ENCODE measurements at regions not wholly inside any gene's neighbourhood (a gene's known extent, or its start where the extent isn't known, plus 50 kb on each side); places are given as distances from the start of the nearest gene placed in this dataset.

DNA sequence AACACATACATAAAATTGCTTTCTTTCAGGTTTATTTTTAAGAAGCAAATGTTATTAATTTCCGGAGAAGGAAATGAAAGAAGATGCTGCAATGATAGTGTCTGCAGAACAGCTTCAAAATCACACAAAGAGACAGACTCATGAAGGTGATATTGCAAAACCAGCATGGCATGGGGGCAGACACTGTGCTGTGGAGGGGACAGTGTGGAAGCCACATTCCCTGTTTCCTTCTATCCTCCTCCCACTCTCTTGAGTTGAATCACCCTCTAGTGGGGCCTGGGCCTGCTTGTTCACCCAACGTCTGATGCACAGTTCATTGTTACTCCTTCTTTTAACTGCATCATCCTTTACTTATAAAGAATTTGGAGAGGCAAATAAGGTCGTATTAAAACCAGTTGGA is 104.0 kb upstream of the INSIG1 start:
- WGBS = 86% methylated on average over 3 of the region's 3 CpGs
- no peaks in the 10 kb centered on the region for H3K27me3 ChIP-seq (ENCODE audit: control insufficient read depth in 4 of 4, insufficient read depth in 4 of 4, low read length in 3 of 4)

GRCh38 chr7:155194382-155195140 is 103.1 kb upstream of the INSIG1 start:
- H3K4me1 ChIP-seq (ENCODE audit: control insufficient read depth in 4 of 4, insufficient read depth in 4 of 4, low read length in 3 of 4) = peaks cover 0 to 9% (median 4%) of the 10 kb centered on the region in 4 donors
- no peak overlapping the region for H3K9ac ChIP-seq (ENCODE audit: low read depth in 1 of 2, low read length in 2 of 2)
- 82% methylated on average over 18 of the region's 18 CpGs for WGBS
- DNase-seq (ENCODE audit: low spot score) = no peak
- H3K4me3 ChIP-seq (ENCODE audit: low read depth in 1 of 3, low read length in 3 of 3) = no peak overlapping the region
- H3K27me3 ChIP-seq (ENCODE audit: control insufficient read depth in 4 of 4, insufficient read depth in 4 of 4, low read length in 3 of 4) = no peaks in the 10 kb centered on the region
- no peaks in the 10 kb centered on the region for H3K9me3 ChIP-seq (ENCODE audit: control insufficient read depth in 4 of 4, low read length in 3 of 4)
- H3K36me3 ChIP-seq (ENCODE audit: control insufficient read depth in 4 of 4, insufficient read depth in 3 of 4, low read depth in 1 of 4, low read length in 3 of 4) = no peaks in the 10 kb centered on the region
- TF ChIP-seq EGR1 (IDR thresholded peaks at IDR 0.05; ENCODE audit: low read depth in 2 of 2) (no peak), RAD21 (IDR thresholded peaks at IDR 0.05) (no peak), HNF4G (IDR thresholded peaks at IDR 0.05) (no peak), FOXA1 (IDR thresholded peaks at IDR 0.05) (no peak), MAX (IDR thresholded peaks at IDR 0.05) (no peak), RXRA (IDR thresholded peaks at IDR 0.05) (no peak)
- TF ChIP-seq, protein P1, sequence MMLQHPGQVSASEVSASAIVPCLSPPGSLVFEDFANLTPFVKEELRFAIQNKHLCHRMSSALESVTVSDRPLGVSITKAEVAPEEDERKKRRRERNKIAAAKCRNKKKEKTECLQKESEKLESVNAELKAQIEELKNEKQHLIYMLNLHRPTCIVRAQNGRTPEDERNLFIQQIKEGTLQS (IDR thresholded peaks at IDR 0.05) = no peak
- TF ChIP-seq, protein P2, sequence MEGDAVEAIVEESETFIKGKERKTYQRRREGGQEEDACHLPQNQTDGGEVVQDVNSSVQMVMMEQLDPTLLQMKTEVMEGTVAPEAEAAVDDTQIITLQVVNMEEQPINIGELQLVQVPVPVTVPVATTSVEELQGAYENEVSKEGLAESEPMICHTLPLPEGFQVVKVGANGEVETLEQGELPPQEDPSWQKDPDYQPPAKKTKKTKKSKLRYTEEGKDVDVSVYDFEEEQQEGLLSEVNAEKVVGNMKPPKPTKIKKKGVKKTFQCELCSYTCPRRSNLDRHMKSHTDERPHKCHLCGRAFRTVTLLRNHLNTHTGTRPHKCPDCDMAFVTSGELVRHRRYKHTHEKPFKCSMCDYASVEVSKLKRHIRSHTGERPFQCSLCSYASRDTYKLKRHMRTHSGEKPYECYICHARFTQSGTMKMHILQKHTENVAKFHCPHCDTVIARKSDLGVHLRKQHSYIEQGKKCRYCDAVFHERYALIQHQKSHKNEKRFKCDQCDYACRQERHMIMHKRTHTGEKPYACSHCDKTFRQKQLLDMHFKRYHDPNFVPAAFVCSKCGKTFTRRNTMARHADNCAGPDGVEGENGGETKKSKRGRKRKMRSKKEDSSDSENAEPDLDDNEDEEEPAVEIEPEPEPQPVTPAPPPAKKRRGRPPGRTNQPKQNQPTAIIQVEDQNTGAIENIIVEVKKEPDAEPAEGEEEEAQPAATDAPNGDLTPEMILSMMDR (IDR thresholded peaks at IDR 0.05; ENCODE audit: low read depth, low read length, missing input control) = no peak
- no peak overlapping the region for H3K27ac ChIP-seq (ENCODE audit: low read depth in 1 of 2, low read length in 2 of 2)

More for the DNA sequence above, 104.0 kb upstream of the INSIG1 start:
- Histone ChIP-seq H3K4me1 (ENCODE audit: control insufficient read depth in 4 of 4, insufficient read depth in 4 of 4, low read length in 3 of 4) (peaks cover 0 to 14% (median 10%) of the 10 kb centered on the region in 4 donors), H3K4me3 (ENCODE audit: low read depth in 1 of 3, low read length in 3 of 3) (no peak overlapping the region), H3K9ac (ENCODE audit: low read depth in 1 of 2, low read length in 2 of 2) (no peak overlapping the region), H3K9me3 (ENCODE audit: control insufficient read depth in 4 of 4, low read length in 3 of 4) (no peaks in the 10 kb centered on the region), H3K27ac (ENCODE audit: low read depth in 1 of 2, low read length in 2 of 2) (no peak overlapping the region), H3K36me3 (ENCODE audit: control insufficient read depth in 4 of 4, insufficient read depth in 3 of 4, low read depth in 1 of 4, low read length in 3 of 4) (no peaks in the 10 kb centered on the region)
- TF ChIP-seq YY1 (IDR thresholded peaks at IDR 0.05) (no peak), GABPA (IDR thresholded peaks at IDR 0.05 in 1 of 2, conservative IDR thresholded peaks at IDR 0.05 in 1 of 2) (no peak), ZBTB33 (IDR thresholded peaks at IDR 0.05) (no peak), RAD21 (IDR thresholded peaks at IDR 0.05) (no peak)
- no peak for DNase-seq (ENCODE audit: low spot score)

DNA sequence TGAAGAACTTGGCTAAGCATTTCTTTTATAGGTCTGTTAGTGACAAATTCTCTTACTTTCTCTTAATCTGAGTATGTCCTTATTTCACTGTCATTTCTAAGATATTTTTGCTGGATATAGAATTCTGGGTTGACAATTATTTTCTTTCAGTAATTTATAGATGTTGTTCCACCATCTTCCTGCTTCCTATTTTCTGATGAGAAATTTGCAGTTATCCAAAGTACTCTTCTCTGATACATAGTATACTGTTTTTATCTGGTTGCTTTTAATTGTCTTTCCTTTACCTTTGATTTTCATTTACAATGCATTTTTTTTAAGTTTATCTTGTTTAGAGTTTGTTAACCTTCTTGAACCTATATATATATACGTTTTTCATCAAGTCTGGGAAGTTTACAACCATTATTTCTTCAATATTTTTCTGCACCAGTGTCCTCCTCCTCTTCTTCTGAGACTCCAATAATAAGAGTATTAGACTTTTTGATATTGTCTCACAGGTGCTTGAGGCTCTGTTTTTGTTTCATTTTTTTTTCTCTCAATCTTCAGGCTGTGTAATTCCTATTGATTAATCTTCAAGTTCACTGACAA is 101.6 kb upstream of the INSIG1 start:
- no peaks in the 10 kb centered on the region for H3K9me3 ChIP-seq (ENCODE audit: control insufficient read depth in 4 of 4, low read length in 3 of 4)
- no peaks in the 10 kb centered on the region for H3K36me3 ChIP-seq (ENCODE audit: control insufficient read depth in 4 of 4, insufficient read depth in 3 of 4, low read depth in 1 of 4, low read length in 3 of 4)
- WGBS = 47% methylated on average over 1 of the region's 1 CpG
- no peak for DNase-seq (ENCODE audit: low spot score)
- peaks cover 0 to 3% (median under 1%) of the 10 kb centered on the region in 4 donors for H3K4me1 ChIP-seq (ENCODE audit: control insufficient read depth in 4 of 4, insufficient read depth in 4 of 4, low read length in 3 of 4)
- H3K9ac ChIP-seq (ENCODE audit: low read depth in 1 of 2, low read length in 2 of 2) = no peak overlapping the region
- H3K27me3 ChIP-seq (ENCODE audit: control insufficient read depth in 4 of 4, insufficient read depth in 4 of 4, low read length in 3 of 4) = no peaks in the 10 kb centered on the region
- no peak overlapping the region for H3K4me3 ChIP-seq (ENCODE audit: low read depth in 1 of 3, low read length in 3 of 3)
- no peak overlapping the region for H3K27ac ChIP-seq (ENCODE audit: low read depth in 1 of 2, low read length in 2 of 2)
- TF ChIP-seq GABPA (IDR thresholded peaks at IDR 0.05 in 1 of 2, conservative IDR thresholded peaks at IDR 0.05 in 1 of 2) (no peak), RAD21 (IDR thresholded peaks at IDR 0.05) (no peak), NR2F2 (IDR thresholded peaks at IDR 0.05) (no peak), FOXA1 (IDR thresholded peaks at IDR 0.05) (no peak), HNF4A (conservative IDR thresholded peaks at IDR 0.05) (no peak), RXRA (IDR thresholded peaks at IDR 0.05) (no peak), MAX (IDR thresholded peaks at IDR 0.05) (no peak), JUND (IDR thresholded peaks at IDR 0.05) (no peak), FOXA2 (IDR thresholded peaks at IDR 0.05) (no peak), HNF4G (IDR thresholded peaks at IDR 0.05) (no peak), ZBTB33 (IDR thresholded peaks at IDR 0.05) (no peak), SP1 (IDR thresholded peaks at IDR 0.05) (no peak)
- TF ChIP-seq, protein P1 (IDR thresholded peaks at IDR 0.05) = no peak
